OCI-LY1 (cell line): ENCODE measurements at regions not wholly inside any gene's neighbourhood (a gene's known extent, or its start where the extent isn't known, plus 50 kb on each side); places are given as distances from the start of the nearest gene placed in this dataset.

Experiments used
- EZH2 ChIP-seq: fragments of 200-600 bp; sonication (generic), shearing (Covaris generic); IDR thresholded peaks from 2 replicates; pipeline ENCODE4 v1.8.0; 2017; ENCODE audit warnings: borderline replicate concordance, mixed run types, mild to moderate bottlenecking, antibody characterized with exemption, low read length, moderate library complexity, mixed read lengths
- TF ChIP-seq, protein P1 (sequence below): fragments of 200-600 bp; sonication (generic), shearing (Covaris generic); IDR thresholded peaks from 2 replicates; pipeline ENCODE4 v1.5.1; 2017; ENCODE audit warnings: mild to moderate bottlenecking, antibody characterized with exemption, low read length, moderate library complexity, mixed read lengths

DNA sequence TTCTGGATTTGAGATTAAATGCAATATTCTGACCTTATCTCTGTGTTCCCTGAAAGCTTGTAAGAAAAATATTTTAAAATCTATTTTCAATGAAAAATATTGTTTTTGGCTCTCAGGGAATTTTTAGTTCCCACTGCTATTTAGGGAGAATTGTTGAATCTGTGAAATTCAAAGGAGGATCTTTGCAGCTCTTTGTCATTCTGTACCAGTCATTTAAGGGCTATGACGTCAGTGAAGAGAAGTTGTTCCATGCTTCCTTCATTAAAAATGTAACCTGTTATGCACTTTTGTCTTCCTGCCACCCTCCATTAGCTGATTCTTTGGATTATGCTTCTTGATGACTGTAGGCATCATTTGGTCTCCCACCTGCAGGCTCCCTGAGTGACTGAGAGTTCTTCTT is 427.8 kb upstream of the C2CD4B start:
- TF ChIP-seq, protein P1, sequence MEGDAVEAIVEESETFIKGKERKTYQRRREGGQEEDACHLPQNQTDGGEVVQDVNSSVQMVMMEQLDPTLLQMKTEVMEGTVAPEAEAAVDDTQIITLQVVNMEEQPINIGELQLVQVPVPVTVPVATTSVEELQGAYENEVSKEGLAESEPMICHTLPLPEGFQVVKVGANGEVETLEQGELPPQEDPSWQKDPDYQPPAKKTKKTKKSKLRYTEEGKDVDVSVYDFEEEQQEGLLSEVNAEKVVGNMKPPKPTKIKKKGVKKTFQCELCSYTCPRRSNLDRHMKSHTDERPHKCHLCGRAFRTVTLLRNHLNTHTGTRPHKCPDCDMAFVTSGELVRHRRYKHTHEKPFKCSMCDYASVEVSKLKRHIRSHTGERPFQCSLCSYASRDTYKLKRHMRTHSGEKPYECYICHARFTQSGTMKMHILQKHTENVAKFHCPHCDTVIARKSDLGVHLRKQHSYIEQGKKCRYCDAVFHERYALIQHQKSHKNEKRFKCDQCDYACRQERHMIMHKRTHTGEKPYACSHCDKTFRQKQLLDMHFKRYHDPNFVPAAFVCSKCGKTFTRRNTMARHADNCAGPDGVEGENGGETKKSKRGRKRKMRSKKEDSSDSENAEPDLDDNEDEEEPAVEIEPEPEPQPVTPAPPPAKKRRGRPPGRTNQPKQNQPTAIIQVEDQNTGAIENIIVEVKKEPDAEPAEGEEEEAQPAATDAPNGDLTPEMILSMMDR = no peak
- no peak for TF ChIP-seq EZH2
